IMR-90 (cell line): ENCODE measurements at regions not wholly inside any gene's neighbourhood (a gene's known extent, or its start where the extent isn't known, plus 50 kb on each side); places are given as distances from the start of the nearest gene placed in this dataset.

Experiments
- ATAC-seq: fragments of 200-7000 bp; cut with Tn5 transposase; 2 replicates; pipeline ENCODE4 v1.9.1; 2020; ENCODE audit warnings: low read depth, mild to moderate bottlenecking, moderate library complexity
- BruUV-seq: library from RNA; stranded (reverse); fragments of 400-500 nt; replicated peaks from 2 replicates; lab custom pipeline; 2021; lab: Mats Ljungman, UMichigan
- CTCF ChIA-PET: fragments of 300-600 bp; formaldehyde crosslinking; extraction: SDS; loops from one replicate; lab custom pipeline; 2021; ENCODE audit warnings: antibody characterized with exemption; lab: Yijun Ruan, JAX
- POLR2A ChIA-PET: fragments of 300-600 bp; sonication (Branson Sonifier 250); formaldehyde crosslinking; loops from one replicate; lab custom pipeline; 2022; ENCODE audit warnings: antibody characterized with exemption; ENCODE audit not compliant: unreplicated experiment; lab: Charles Lee
- DNase-seq: peaks from one replicate; pipeline ENCODE4 v3.0.0; 2013
- H2AFZ ChIP-seq: replicated peaks from 2 replicates; pipeline ENCODE3; 2013; ENCODE audit warnings: low read length, mild to moderate bottlenecking; ENCODE audit not compliant: poor library complexity
- H2AK5ac ChIP-seq: 2 replicates; pipeline ENCODE4 v1.6.1; 2013; ENCODE audit warnings: low read depth, low read length, inconsistent platforms
- H2AK9ac ChIP-seq: replicated peaks from 2 replicates; pipeline ENCODE3; 2013; ENCODE audit warnings: mild to moderate bottlenecking, low read depth, low read length, moderate library complexity; ENCODE audit not compliant: poor library complexity
- H2BK120ac ChIP-seq: 2 replicates; pipeline ENCODE4 v1.6.1; 2013; ENCODE audit warnings: low read depth, low read length, inconsistent platforms
- H2BK15ac ChIP-seq: 3 replicates; pipeline ENCODE4 v1.6.1; 2013; ENCODE audit warnings: low read depth, low read length, inconsistent platforms
- H2BK20ac ChIP-seq: 2 replicates; pipeline ENCODE4 v1.6.1; 2013; ENCODE audit warnings: low read depth, mild to moderate bottlenecking, inconsistent platforms, low read length, moderate library complexity
- H2BK5ac ChIP-seq: 2 replicates; pipeline ENCODE4 v1.6.1; 2013; ENCODE audit warnings: mild to moderate bottlenecking, low read depth, low read length, inconsistent platforms; ENCODE audit not compliant: poor library complexity, severe bottlenecking
- H3K14ac ChIP-seq: replicated peaks from 2 replicates; pipeline ENCODE4 v1.6.1; 2013; ENCODE audit warnings: low read depth, low read length, inconsistent platforms
- H3K18ac ChIP-seq: 2 replicates; pipeline ENCODE4 v1.6.1; 2013; ENCODE audit warnings: low read depth, low read length, control low read depth
- H3K23ac ChIP-seq: 2 replicates; pipeline ENCODE4 v1.6.1; 2013; ENCODE audit warnings: low read depth, low read length, inconsistent platforms
- H3K27ac ChIP-seq: 2 replicates; pipeline ENCODE4 v1.5.1; 2013; ENCODE audit warnings: mild to moderate bottlenecking, control low read depth, low read length; ENCODE audit not compliant: insufficient read depth
- H3K27me3 ChIP-seq: 2 replicates; pipeline ENCODE4 v1.6.1; 2013; ENCODE audit warnings: low read length; ENCODE audit not compliant: control insufficient read depth, insufficient read depth
- H3K36me3 ChIP-seq: 2 replicates; pipeline ENCODE4 v1.6.1; 2013; ENCODE audit warnings: low read length, mixed read lengths; ENCODE audit not compliant: control insufficient read depth, insufficient read depth
- H3K4ac ChIP-seq: 2 replicates; pipeline ENCODE4 v1.6.1; 2013; ENCODE audit warnings: low read depth, low read length, inconsistent platforms
- H3K4me1 ChIP-seq: 2 replicates; pipeline ENCODE4 v1.6.1; 2013; ENCODE audit warnings: low read length, mixed read lengths; ENCODE audit not compliant: control insufficient read depth, insufficient read depth
- H3K4me2 ChIP-seq: 2 replicates; pipeline ENCODE4 v1.6.1; 2013; ENCODE audit warnings: low read depth, mild to moderate bottlenecking, control low read depth, low read length, moderate library complexity
- H3K4me3 ChIP-seq: 2 replicates; pipeline ENCODE4 v1.5.1; 2013; ENCODE audit warnings: low read depth, mild to moderate bottlenecking, control low read depth, low read length, moderate library complexity; ENCODE audit not compliant: insufficient read depth
- H3K56ac ChIP-seq: 2 replicates; pipeline ENCODE4 v1.6.1; 2013; ENCODE audit warnings: low read length, inconsistent platforms; ENCODE audit not compliant: insufficient read depth; ENCODE audit errors: extremely low read depth
- H3K79me1 ChIP-seq, 2 experiments: 2 replicates each; pipeline ENCODE4 v1.6.1; 2013; ENCODE audit warnings: low read length in 2 of 2, inconsistent platforms in 1 of 2, low read depth in 1 of 2
- H3K9ac ChIP-seq: 2 replicates; pipeline ENCODE4 v1.6.1; 2013; ENCODE audit warnings: low read depth, low read length, control low read depth
- H3K9me1 ChIP-seq: 2 replicates; pipeline ENCODE4 v1.6.1; 2013; ENCODE audit warnings: low read length, inconsistent platforms; ENCODE audit not compliant: insufficient read depth
- H3K9me3 ChIP-seq: 2 replicates; pipeline ENCODE4 v1.6.1; 2013; ENCODE audit warnings: low read length; ENCODE audit not compliant: control insufficient read depth, insufficient read depth
- H4K20me1 ChIP-seq: 2 replicates; pipeline ENCODE4 v1.6.1; 2013; ENCODE audit warnings: low read length, inconsistent platforms; ENCODE audit not compliant: insufficient read depth
- H4K5ac ChIP-seq: 2 replicates; pipeline ENCODE4 v1.6.1; 2013; ENCODE audit warnings: mild to moderate bottlenecking, low read depth, low read length, control low read depth
- H4K8ac ChIP-seq, 2 experiments: 2 replicates each; pipeline ENCODE4 v1.6.1; 2013; ENCODE audit warnings: low read depth in 2 of 2, low read length in 2 of 2, control low read depth in 1 of 2, inconsistent platforms in 1 of 2
- H4K91ac ChIP-seq: 2 replicates; pipeline ENCODE4 v1.6.1; 2013; ENCODE audit warnings: low read depth, low read length, inconsistent platforms; ENCODE audit not compliant: insufficient read depth
- BHLHE40 ChIP-seq: fragments of 150-350 bp; IDR thresholded peaks from 2 replicates; pipeline ENCODE4 v1.6.1; 2016; ENCODE audit warnings: mild to moderate bottlenecking, low read depth, low read length
- CEBPB ChIP-seq: IDR thresholded peaks from 2 replicates; pipeline ENCODE4 v1.6.1; 2012; ENCODE audit warnings: low read depth, low read length, improper control_type of control experiment
- CHD1 ChIP-seq: IDR thresholded peaks from 2 replicates; pipeline ENCODE4 v1.6.1; 2012; ENCODE audit warnings: low read depth, low read length, improper control_type of control experiment
- FOS ChIP-seq: fragments of 150-350 bp; IDR thresholded peaks from 2 replicates; pipeline ENCODE4 v1.6.1; 2016; ENCODE audit warnings: low read depth, low read length
- MAFK ChIP-seq: IDR thresholded peaks from 2 replicates; pipeline ENCODE4 v1.6.1; 2012; ENCODE audit warnings: low read depth, low read length, improper control_type of control experiment
- MAZ ChIP-seq: IDR thresholded peaks from 2 replicates; pipeline ENCODE4 v1.6.1; 2012; ENCODE audit warnings: low read depth, mild to moderate bottlenecking, low read length, improper control_type of control experiment, moderate library complexity, borderline replicate concordance
- MXI1 ChIP-seq: IDR thresholded peaks from 2 replicates; pipeline ENCODE4 v1.6.1; 2012; ENCODE audit warnings: low read depth, mild to moderate bottlenecking, low read length, moderate library complexity, borderline replicate concordance
- NFE2L2 ChIP-seq: fragments of 150-350 bp; IDR thresholded peaks from 2 replicates; pipeline ENCODE4 v1.6.1; 2016; ENCODE audit warnings: low read depth, mild to moderate bottlenecking, low read length
- RCOR1 ChIP-seq: IDR thresholded peaks from 2 replicates; pipeline ENCODE4 v1.6.1; 2012; ENCODE audit warnings: mild to moderate bottlenecking, low read length, improper control_type of control experiment; ENCODE audit not compliant: insufficient replicate concordance
- RFX5 ChIP-seq: IDR thresholded peaks from 2 replicates; pipeline ENCODE4 v1.8.0; 2012; ENCODE audit warnings: low read depth, mild to moderate bottlenecking, low read length, moderate library complexity
- WGBS, 2 experiments: methylation state at CpG; one replicate each; pipeline versions ENCODE4 v1.1.5 to v1.1.7; 2013; ENCODE audit warnings: missing lambda C conversion rate in 2 of 2; ENCODE audit not compliant: insufficient read length in 1 of 2; ENCODE audit errors: extremely low coverage in 2 of 2; 5-methylcytosine and 5-hydroxymethylcytosine counted together
- dilution Hi-C: fragments of 300-500 bp; cut with HindIII; formaldehyde crosslinking; loops from one replicate; pipeline ENCODE4 v1.14.3; 2018; ENCODE audit warnings: low sequenced_read_pairs; ENCODE audit not compliant: unreplicated experiment
- in situ Hi-C: fragments of 300-500 bp; cut with MboI; formaldehyde crosslinking; loops from 3 replicates; pipeline ENCODE4 v1.14.3; 2019; ENCODE audit warnings: low sequenced_read_pairs, inconsistent platforms, mixed read lengths
- intact Hi-C: fragments of 100-400 bp; cut with micrococcal nuclease; formaldehyde crosslinking; loops from 2 replicates; pipeline ENCODE4 v1.10.0; 2022
- TF ChIP-seq, protein P1 (sequence below): fragments of 150-350 bp; IDR thresholded peaks from 2 replicates; pipeline ENCODE4 v1.6.1; 2016; ENCODE audit warnings: low read depth, mild to moderate bottlenecking, low read length, moderate library complexity, borderline replicate concordance
- TF ChIP-seq, protein P2 (sequence below): fragments of 150-350 bp; IDR thresholded peaks from 2 replicates; pipeline ENCODE4 v1.6.1; 2017; ENCODE audit warnings: mild to moderate bottlenecking, antibody characterized with exemption, low read length, low read depth
- TF ChIP-seq, protein P3 (sequence below): conservative IDR thresholded peaks from 2 replicates; pipeline ENCODE4 v1.5.1; 2012; ENCODE audit warnings: mild to moderate bottlenecking, low read depth, low read length, improper control_type of control experiment

DNA sequence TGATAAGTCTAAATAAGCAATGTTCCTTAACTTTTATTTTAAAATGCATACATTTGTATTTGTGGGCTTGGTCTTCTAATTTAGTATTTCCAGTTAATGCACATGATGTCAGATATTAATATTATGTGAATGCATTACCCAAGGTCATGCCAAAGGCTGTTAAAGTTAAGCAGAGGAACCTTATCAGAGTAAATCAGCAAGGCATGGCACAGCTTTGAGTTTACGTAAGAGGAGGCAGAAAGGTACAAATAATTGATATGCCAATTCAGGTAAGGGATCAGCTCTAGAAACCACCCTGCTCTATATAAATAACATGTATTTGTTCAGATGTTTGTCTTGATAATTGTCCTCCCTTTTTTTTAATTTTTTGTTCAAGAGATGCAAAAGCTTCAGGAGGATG is 64.5 kb upstream of the CHRM3 start:
- H2BK15ac ChIP-seq, result no peak overlapping the region
- DNase-seq, result no peak
- H3K9me1 ChIP-seq, result no peaks in the 10 kb centered on the region
- no CpG with 5 or more reads among the region's 1 CpG for WGBS, 2 experiments
- no TSS peak for BruUV-seq
- no peak overlapping the region for H2AK9ac ChIP-seq
- no peak overlapping the region for H3K14ac ChIP-seq
- no peak overlapping the region for H2BK5ac ChIP-seq
- no peaks in the 10 kb centered on the region for H3K79me1 ChIP-seq
- no peak overlapping the region for H2BK20ac ChIP-seq
- in situ Hi-C loops, result no loop called here
- no peaks in the 10 kb centered on the region for H4K20me1 ChIP-seq
- intact Hi-C loops, result no loop called here
- H2AK5ac ChIP-seq, result no peak overlapping the region
- no peak overlapping the region for H4K8ac ChIP-seq
- H4K5ac ChIP-seq, result no peak overlapping the region
- no peaks in the 10 kb centered on the region for H3K9me3 ChIP-seq
- no peaks in the 10 kb centered on the region for H3K27me3 ChIP-seq
- H2BK120ac ChIP-seq, result no peak overlapping the region
- H3K4me1 ChIP-seq, result no peaks in the 10 kb centered on the region
- no peaks in the 10 kb centered on the region for H3K36me3 ChIP-seq
- POLR2A ChIA-PET, result no interaction called here
- TF ChIP-seq NFE2L2, result no peak
- TF ChIP-seq, protein P1, sequence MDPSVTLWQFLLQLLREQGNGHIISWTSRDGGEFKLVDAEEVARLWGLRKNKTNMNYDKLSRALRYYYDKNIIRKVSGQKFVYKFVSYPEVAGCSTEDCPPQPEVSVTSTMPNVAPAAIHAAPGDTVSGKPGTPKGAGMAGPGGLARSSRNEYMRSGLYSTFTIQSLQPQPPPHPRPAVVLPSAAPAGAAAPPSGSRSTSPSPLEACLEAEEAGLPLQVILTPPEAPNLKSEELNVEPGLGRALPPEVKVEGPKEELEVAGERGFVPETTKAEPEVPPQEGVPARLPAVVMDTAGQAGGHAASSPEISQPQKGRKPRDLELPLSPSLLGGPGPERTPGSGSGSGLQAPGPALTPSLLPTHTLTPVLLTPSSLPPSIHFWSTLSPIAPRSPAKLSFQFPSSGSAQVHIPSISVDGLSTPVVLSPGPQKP, result no peak
- no peak for TF ChIP-seq FOS
- no peak for TF ChIP-seq CEBPB
- TF ChIP-seq, protein P2, sequence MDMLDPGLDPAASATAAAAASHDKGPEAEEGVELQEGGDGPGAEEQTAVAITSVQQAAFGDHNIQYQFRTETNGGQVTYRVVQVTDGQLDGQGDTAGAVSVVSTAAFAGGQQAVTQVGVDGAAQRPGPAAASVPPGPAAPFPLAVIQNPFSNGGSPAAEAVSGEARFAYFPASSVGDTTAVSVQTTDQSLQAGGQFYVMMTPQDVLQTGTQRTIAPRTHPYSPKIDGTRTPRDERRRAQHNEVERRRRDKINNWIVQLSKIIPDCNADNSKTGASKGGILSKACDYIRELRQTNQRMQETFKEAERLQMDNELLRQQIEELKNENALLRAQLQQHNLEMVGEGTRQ, result no peak
- TF ChIP-seq MXI1, result no peak
- no peak for TF ChIP-seq RFX5
- TF ChIP-seq MAZ, result no peak
- TF ChIP-seq MAFK, result no peak
- TF ChIP-seq BHLHE40, result no peak
- TF ChIP-seq RCOR1, result no peak
- TF ChIP-seq CHD1, result no peak
- TF ChIP-seq, protein P3, sequence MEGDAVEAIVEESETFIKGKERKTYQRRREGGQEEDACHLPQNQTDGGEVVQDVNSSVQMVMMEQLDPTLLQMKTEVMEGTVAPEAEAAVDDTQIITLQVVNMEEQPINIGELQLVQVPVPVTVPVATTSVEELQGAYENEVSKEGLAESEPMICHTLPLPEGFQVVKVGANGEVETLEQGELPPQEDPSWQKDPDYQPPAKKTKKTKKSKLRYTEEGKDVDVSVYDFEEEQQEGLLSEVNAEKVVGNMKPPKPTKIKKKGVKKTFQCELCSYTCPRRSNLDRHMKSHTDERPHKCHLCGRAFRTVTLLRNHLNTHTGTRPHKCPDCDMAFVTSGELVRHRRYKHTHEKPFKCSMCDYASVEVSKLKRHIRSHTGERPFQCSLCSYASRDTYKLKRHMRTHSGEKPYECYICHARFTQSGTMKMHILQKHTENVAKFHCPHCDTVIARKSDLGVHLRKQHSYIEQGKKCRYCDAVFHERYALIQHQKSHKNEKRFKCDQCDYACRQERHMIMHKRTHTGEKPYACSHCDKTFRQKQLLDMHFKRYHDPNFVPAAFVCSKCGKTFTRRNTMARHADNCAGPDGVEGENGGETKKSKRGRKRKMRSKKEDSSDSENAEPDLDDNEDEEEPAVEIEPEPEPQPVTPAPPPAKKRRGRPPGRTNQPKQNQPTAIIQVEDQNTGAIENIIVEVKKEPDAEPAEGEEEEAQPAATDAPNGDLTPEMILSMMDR, result no peak
- H3K18ac ChIP-seq, result no peak overlapping the region
- H3K56ac ChIP-seq, result no peak overlapping the region
- H3K9ac ChIP-seq, result no peak overlapping the region
- no peak overlapping the region for H2AFZ ChIP-seq
- no peak overlapping the region for H3K4me2 ChIP-seq
- H4K91ac ChIP-seq, result no peak overlapping the region
- ATAC-seq, result no peak
- H3K23ac ChIP-seq, result no peak overlapping the region
- H3K4me3 ChIP-seq, result no peak overlapping the region
- CTCF ChIA-PET, result no interaction called here
- dilution Hi-C loops, result no loop called here
- H3K27ac ChIP-seq, result no peak overlapping the region
- no peak overlapping the region for H3K4ac ChIP-seq
